LNCAP (cell line): ENCODE measurements at regions not wholly inside any gene's neighbourhood (a gene's known extent, or its start where the extent isn't known, plus 50 kb on each side); places are given as distances from the start of the nearest gene placed in this dataset.
A peak's percentile ranks its signal among the peaks of the same experiment; 100 is the strongest.

Source experiments
- CTCF ChIP-seq: fragments of 450-650 bp; IDR thresholded peaks from 2 replicates; pipeline ENCODE4 v1.5.1; 2017; ENCODE audit warnings: mild to moderate bottlenecking

- no peak for TF ChIP-seq CTCF
These were observed 50.5 kb downstream of the RGS12 start for GRCh38 chr4:3343358-3343757.

- no peak for TF ChIP-seq CTCF
These were observed 51.3 kb downstream of the RGS12 start for GRCh38 chr4:3344104-3344503.

- no peak for TF ChIP-seq CTCF
These were observed 51.8 kb downstream of the RGS12 start for GRCh38 chr4:3344596-3344995.

- no peak for TF ChIP-seq CTCF
These were observed 52.6 kb downstream of the RGS12 start for GRCh38 chr4:3345384-3345783.

GRCh38 chr4:3346146-3346545 is 53.3 kb downstream of the RGS12 start:
- peak; percentile 78 for TF ChIP-seq CTCF

- TF ChIP-seq CTCF, result no peak
These were observed 55.0 kb downstream of the RGS12 start for GRCh38 chr4:3347871-3348270.

- no peak for TF ChIP-seq CTCF
These were observed 55.8 kb downstream of the RGS12 start for GRCh38 chr4:3348621-3349020.

GRCh38 chr4:3349116-3349515 is 56.3 kb downstream of the RGS12 start:
- no peak for TF ChIP-seq CTCF
